GM23338 (cell line): ENCODE measurements at regions not wholly inside any gene's neighbourhood (a gene's known extent, or its start where the extent isn't known, plus 50 kb on each side); places are given as distances from the start of the nearest gene placed in this dataset.

Source experiments
- CTCF ChIP-seq, 2 experiments: fragments of 200-600 bp in 1 of 2; sonication (generic) in 1 of 2; conservative IDR thresholded peaks; 2 replicates each; pipeline versions ENCODE4 v1.5.1 to v1.6.1; 2016 to 2017; ENCODE audit warnings: antibody characterized with exemption in 2 of 2, low read depth in 2 of 2, mild to moderate bottlenecking in 2 of 2, moderate library complexity in 1 of 2
- EZH2 ChIP-seq: fragments of 200-600 bp; sonication (generic); IDR thresholded peaks from one replicate; pipeline ENCODE4 v1.8.0; 2017; ENCODE audit warnings: antibody characterized with exemption, mild to moderate bottlenecking, low read depth; ENCODE audit not compliant: unreplicated experiment
- EZH2phosphoT487 ChIP-seq: fragments of 200-600 bp; sonication (generic); IDR thresholded peaks from one replicate; pipeline ENCODE4 v1.8.1; 2018; ENCODE audit warnings: antibody characterized with exemption; ENCODE audit not compliant: unreplicated experiment
- JUNB ChIP-seq: IDR thresholded peaks from one replicate; pipeline ENCODE4 v1.6.1; 2016; ENCODE audit warnings: antibody characterized with exemption; ENCODE audit not compliant: unreplicated experiment
- POLR2AphosphoS5 ChIP-seq: IDR thresholded peaks from 2 replicates; pipeline ENCODE4 v1.6.1; 2016; ENCODE audit warnings: antibody characterized with exemption, low read depth
- REST ChIP-seq: IDR thresholded peaks from one replicate; pipeline ENCODE4 v1.6.1; 2018; ENCODE audit warnings: antibody characterized with exemption; ENCODE audit not compliant: unreplicated experiment
- STAT1 ChIP-seq: IDR thresholded peaks from one replicate; pipeline ENCODE4 v1.6.1; 2016; ENCODE audit warnings: antibody characterized with exemption; ENCODE audit not compliant: unreplicated experiment
- ZNF114 ChIP-seq: fragments of 250-450 bp; sonication (Bioruptor Pico); IDR thresholded peaks from 2 replicates; pipeline ENCODE4 v1.5.0; 2020; ENCODE audit warnings: mild to moderate bottlenecking, moderate library complexity
- ZNF331 ChIP-seq: fragments of 250-450 bp; sonication (Bioruptor Pico); IDR thresholded peaks from 2 replicates; pipeline ENCODE4 v1.5.0; 2020; ENCODE audit warnings: low read depth, mild to moderate bottlenecking, moderate library complexity

GRCh38 chr6:48894469-48894868, 568.6 kb downstream of the MMUT start:
- TF ChIP-seq POLR2AphosphoS5 (no peak), CTCF (conservative IDR thresholded peaks at IDR 0.05; ENCODE audit: low read depth in 2 of 2) (no peak), ZNF114 (CRISPR knock-in tag) (no peak), EZH2 (no peak), REST (no peak), STAT1 (no peak), EZH2phosphoT487 (no peak), JUNB (no peak), ZNF331 (CRISPR knock-in tag) (no peak)
